ENCODE measurements at regions not wholly inside any gene's neighbourhood (a gene's known extent, or its start where the extent isn't known, plus 50 kb on each side); places are given as distances from the start of the nearest gene placed in this dataset.

GRCh38 chr16:65280845-65281512 lies 159.1 kb upstream of the CDH11 start:
- no peak for DNase-seq (ENCODE audit: insufficient read length, low spot score)
- no peak for FAIRE-seq
- TF ChIP-seq CTCF (IDR thresholded peaks at IDR 0.05; ENCODE audit: insufficient read depth, missing control alignments): no peak

- no peak for DNase-seq (ENCODE audit: insufficient read length, low spot score)
- FAIRE-seq: no peak
- no peak for TF ChIP-seq CTCF (IDR thresholded peaks at IDR 0.05; ENCODE audit: insufficient read depth, missing control alignments)
These were observed 157.7 kb upstream of the CDH11 start for GRCh38 chr16:65279576-65279975.

GRCh38 chr16:65278874-65279273 lies 157.0 kb upstream of the CDH11 start:
- TF ChIP-seq CTCF (IDR thresholded peaks at IDR 0.05; ENCODE audit: insufficient read depth, missing control alignments): no peak
- FAIRE-seq (no peak), DNase-seq (ENCODE audit: insufficient read length, low spot score) (no peak)

- DNase-seq (ENCODE audit: insufficient read length, low spot score) (no peak), FAIRE-seq (no peak)
- TF ChIP-seq CTCF (IDR thresholded peaks at IDR 0.05; ENCODE audit: insufficient read depth, missing control alignments): no peak
These were observed 152.7 kb upstream of the CDH11 start for GRCh38 chr16:65274566-65274965.

- FAIRE-seq (no peak), DNase-seq (ENCODE audit: insufficient read length, low spot score) (no peak)
- TF ChIP-seq CTCF (IDR thresholded peaks at IDR 0.05; ENCODE audit: insufficient read depth, missing control alignments): no peak
These were observed 151.0 kb upstream of the CDH11 start for GRCh38 chr16:65272699-65273414.

GRCh38 chr16:65271996-65272395 lies 150.1 kb upstream of the CDH11 start:
- no peak for FAIRE-seq

More at GRCh38 chr16:65271996-65272395, 150.1 kb upstream of the CDH11 start:
- TF ChIP-seq CTCF (IDR thresholded peaks at IDR 0.05; ENCODE audit: insufficient read depth, missing control alignments): no peak
- DNase-seq (ENCODE audit: insufficient read length, low spot score): no peak

Measured in D721Med (cell line).